ENCODE measurements at regions not wholly inside any gene's neighbourhood (a gene's known extent, or its start where the extent isn't known, plus 50 kb on each side); places are given as distances from the start of the nearest gene placed in this dataset.

- no peaks in the 10 kb centered on the region; the same call in 1 of the 2 replicates for H3K9me3 ChIP-seq (ENCODE audit: control insufficient read depth, insufficient read depth, low read length)
- WGBS (ENCODE audit: insufficient coverage, insufficient read length): no CpG with 5 or more reads among the region's 4 CpGs
- no peaks in the 10 kb centered on the region for H3K4me1 ChIP-seq (ENCODE audit: control insufficient read depth, insufficient read depth, low read length)
- no peaks in the 10 kb centered on the region for H3K36me3 ChIP-seq (ENCODE audit: control insufficient read depth, insufficient read depth, low read length)
- no peak overlapping the region for H3K27ac ChIP-seq (ENCODE audit: low read length)
- no peak for DNase-seq (ENCODE audit: low read depth, low spot score)
- H3K4me3 ChIP-seq (ENCODE audit: low read length): no peak overlapping the region
- no peaks in the 10 kb centered on the region for H3K27me3 ChIP-seq (ENCODE audit: control insufficient read depth, insufficient read depth, low read length)
Observed at GRCh38 chr14:97527993-97528392, 730.8 kb downstream of the VRK1 start.

- no peaks in the 10 kb centered on the region for H3K4me1 ChIP-seq (ENCODE audit: control insufficient read depth, insufficient read depth, low read length)
- H3K27me3 ChIP-seq (ENCODE audit: control insufficient read depth, insufficient read depth, low read length): no peaks in the 10 kb centered on the region
- no peak overlapping the region for H3K4me3 ChIP-seq (ENCODE audit: low read length)
- no peaks in the 10 kb centered on the region; the same call in 1 of the 2 replicates for H3K9me3 ChIP-seq (ENCODE audit: control insufficient read depth, insufficient read depth, low read length)
- H3K27ac ChIP-seq (ENCODE audit: low read length): no peak overlapping the region
- H3K36me3 ChIP-seq (ENCODE audit: control insufficient read depth, insufficient read depth, low read length): no peaks in the 10 kb centered on the region
- WGBS (ENCODE audit: insufficient coverage, insufficient read length): no CpG with 5 or more reads among the region's 1 CpG
- DNase-seq (ENCODE audit: low read depth, low spot score): no peak
Observed at GRCh38 chr14:97532052-97532451, 734.9 kb downstream of the VRK1 start.

DNA sequence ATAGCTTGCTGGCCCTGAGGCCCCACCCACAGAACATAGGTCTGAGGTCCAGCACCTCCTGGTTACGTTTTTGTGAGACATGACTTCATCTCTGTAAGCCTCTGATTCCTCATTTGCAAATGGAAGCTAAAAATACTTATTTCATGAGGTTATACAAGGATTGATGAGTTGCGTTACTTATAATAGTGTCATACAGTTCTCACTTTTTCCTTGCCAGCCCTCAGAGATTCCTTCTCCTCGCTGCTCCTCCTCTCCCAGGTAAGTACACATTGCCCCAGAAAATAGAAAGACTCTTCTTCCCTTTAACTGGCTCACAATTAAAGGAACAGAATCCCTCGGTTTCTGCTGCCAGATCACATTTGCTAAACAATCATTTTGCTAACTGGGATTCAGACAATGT, 739.2 kb downstream of the VRK1 start:
- DNase-seq (ENCODE audit: low read depth, low spot score): no peak
- WGBS (ENCODE audit: insufficient coverage, insufficient read length): no CpG with 5 or more reads among the region's 4 CpGs
- Histone ChIP-seq H3K4me1 (ENCODE audit: control insufficient read depth, insufficient read depth, low read length) (no peaks in the 10 kb centered on the region), H3K36me3 (ENCODE audit: control insufficient read depth, insufficient read depth, low read length) (no peaks in the 10 kb centered on the region), H3K27ac (ENCODE audit: low read length) (no peak overlapping the region), H3K27me3 (ENCODE audit: control insufficient read depth, insufficient read depth, low read length) (no peaks in the 10 kb centered on the region), H3K9me3 (ENCODE audit: control insufficient read depth, insufficient read depth, low read length) (no peaks in the 10 kb centered on the region), H3K4me3 (ENCODE audit: low read length) (no peak overlapping the region)

DNA sequence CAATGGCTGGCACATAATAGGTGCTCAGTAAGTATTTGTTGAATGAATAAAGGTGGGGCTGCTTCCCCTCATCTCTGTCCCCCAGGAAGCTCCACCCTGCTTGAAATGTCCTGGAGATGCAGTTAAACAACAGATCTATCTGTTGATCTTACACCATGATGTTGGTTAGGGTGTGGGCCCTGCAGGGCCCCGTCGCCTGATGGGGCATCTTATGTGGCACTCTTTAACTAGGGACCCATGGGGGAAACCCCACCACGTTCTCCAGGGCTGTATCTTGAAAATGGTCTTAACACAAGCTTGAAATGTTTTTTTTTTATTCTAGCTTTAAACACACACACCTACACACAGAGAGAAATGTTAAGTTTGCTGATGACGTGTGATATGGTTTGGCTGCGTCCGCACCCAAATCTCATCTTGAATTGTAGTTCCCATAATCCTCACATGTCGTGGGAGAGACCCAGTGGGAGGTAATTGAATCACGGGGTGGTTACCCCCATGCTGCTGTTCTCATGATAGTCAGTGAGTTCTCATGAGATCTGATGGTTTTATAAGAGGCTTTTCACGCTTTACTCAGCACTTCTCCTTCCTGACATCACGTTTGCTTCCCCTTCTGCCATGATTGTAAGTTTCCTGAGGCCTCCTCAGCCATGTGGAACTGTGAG, 741.7 kb downstream of the VRK1 start:
- DNase-seq (ENCODE audit: low read depth, low spot score): no peak
- Histone ChIP-seq H3K9me3 (ENCODE audit: control insufficient read depth, insufficient read depth, low read length) (no peaks in the 10 kb centered on the region), H3K4me3 (ENCODE audit: low read length) (no peak overlapping the region), H3K4me1 (ENCODE audit: control insufficient read depth, insufficient read depth, low read length) (no peaks in the 10 kb centered on the region), H3K27ac (ENCODE audit: low read length) (no peak overlapping the region), H3K27me3 (ENCODE audit: control insufficient read depth, insufficient read depth, low read length) (no peaks in the 10 kb centered on the region), H3K36me3 (ENCODE audit: control insufficient read depth, insufficient read depth, low read length) (no peaks in the 10 kb centered on the region)
- no CpG with 5 or more reads among the region's 10 CpGs for WGBS (ENCODE audit: insufficient coverage, insufficient read length)

DNA sequence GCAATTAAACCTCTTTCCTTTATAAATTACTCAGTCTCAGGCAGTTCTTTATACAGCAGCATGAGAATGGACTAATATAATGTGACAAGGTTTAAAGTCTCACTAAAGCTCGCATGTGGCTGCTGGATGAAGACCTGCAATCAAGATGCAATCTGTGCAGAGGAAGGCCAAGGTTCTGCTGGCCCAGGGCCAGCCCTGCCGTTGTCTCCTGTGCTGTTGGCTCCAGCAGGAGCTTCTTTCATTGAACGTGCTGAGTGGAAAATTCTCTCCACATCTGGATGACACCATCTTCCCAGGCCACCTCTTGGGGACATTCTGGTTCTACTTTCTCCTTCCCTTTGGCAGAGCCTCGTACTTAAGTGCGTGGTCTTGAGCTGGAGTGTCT, 742.2 kb downstream of the VRK1 start:
- DNase-seq (ENCODE audit: low read depth, low spot score): no peak
- no CpG with 5 or more reads among the region's 5 CpGs for WGBS (ENCODE audit: insufficient coverage, insufficient read length)
- H3K4me1 ChIP-seq (ENCODE audit: control insufficient read depth, insufficient read depth, low read length): no peaks in the 10 kb centered on the region

GRCh38 chr14:97539884-97540283, 742.7 kb downstream of the VRK1 start:
- H3K4me1 ChIP-seq (ENCODE audit: control insufficient read depth, insufficient read depth, low read length): no peaks in the 10 kb centered on the region
- H3K27me3 ChIP-seq (ENCODE audit: control insufficient read depth, insufficient read depth, low read length): no peaks in the 10 kb centered on the region
- H3K4me3 ChIP-seq (ENCODE audit: low read length): no peak overlapping the region
- H3K27ac ChIP-seq (ENCODE audit: low read length): no peak overlapping the region
- no peaks in the 10 kb centered on the region for H3K36me3 ChIP-seq (ENCODE audit: control insufficient read depth, insufficient read depth, low read length)
- no peaks in the 10 kb centered on the region for H3K9me3 ChIP-seq (ENCODE audit: control insufficient read depth, insufficient read depth, low read length)
- no peak for DNase-seq (ENCODE audit: low read depth, low spot score)
- WGBS (ENCODE audit: insufficient coverage, insufficient read length): no CpG with 5 or more reads among the region's 3 CpGs

More for the DNA sequence above, 742.2 kb downstream of the VRK1 start:
- Histone ChIP-seq H3K27ac (ENCODE audit: low read length) (no peak overlapping the region), H3K4me3 (ENCODE audit: low read length) (no peak overlapping the region), H3K27me3 (ENCODE audit: control insufficient read depth, insufficient read depth, low read length) (no peaks in the 10 kb centered on the region), H3K36me3 (ENCODE audit: control insufficient read depth, insufficient read depth, low read length) (no peaks in the 10 kb centered on the region), H3K9me3 (ENCODE audit: control insufficient read depth, insufficient read depth, low read length) (no peaks in the 10 kb centered on the region)

DNA sequence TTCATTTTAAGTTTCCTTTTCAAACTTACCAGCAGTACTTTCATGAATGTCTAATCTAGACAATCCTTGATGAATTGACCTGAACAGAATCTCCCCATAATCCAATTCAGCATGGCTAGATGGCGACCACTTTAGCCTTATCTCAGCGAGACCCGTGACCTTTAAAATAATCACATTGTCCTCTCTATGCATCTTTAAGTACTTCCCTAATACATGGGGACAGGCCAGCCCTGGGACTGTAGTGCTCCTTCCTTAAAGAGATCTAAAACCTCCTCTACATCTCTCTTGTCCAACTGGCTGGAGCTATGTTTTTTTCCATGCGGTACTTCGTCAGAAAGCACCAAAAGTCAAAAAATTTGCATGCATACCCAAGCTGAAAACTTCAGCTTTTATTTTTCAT, 746.0 kb downstream of the VRK1 start:
- no CpG with 5 or more reads among the region's 5 CpGs for WGBS (ENCODE audit: insufficient coverage, insufficient read length)
- DNase-seq (ENCODE audit: low read depth, low spot score): no peak
- Histone ChIP-seq H3K9me3 (ENCODE audit: control insufficient read depth, insufficient read depth, low read length) (no peaks in the 10 kb centered on the region), H3K27me3 (ENCODE audit: control insufficient read depth, insufficient read depth, low read length) (no peaks in the 10 kb centered on the region), H3K27ac (ENCODE audit: low read length) (no peak overlapping the region), H3K4me1 (ENCODE audit: control insufficient read depth, insufficient read depth, low read length) (no peaks in the 10 kb centered on the region), H3K36me3 (ENCODE audit: control insufficient read depth, insufficient read depth, low read length) (no peaks in the 10 kb centered on the region), H3K4me3 (ENCODE audit: low read length) (no peak overlapping the region)

DNA sequence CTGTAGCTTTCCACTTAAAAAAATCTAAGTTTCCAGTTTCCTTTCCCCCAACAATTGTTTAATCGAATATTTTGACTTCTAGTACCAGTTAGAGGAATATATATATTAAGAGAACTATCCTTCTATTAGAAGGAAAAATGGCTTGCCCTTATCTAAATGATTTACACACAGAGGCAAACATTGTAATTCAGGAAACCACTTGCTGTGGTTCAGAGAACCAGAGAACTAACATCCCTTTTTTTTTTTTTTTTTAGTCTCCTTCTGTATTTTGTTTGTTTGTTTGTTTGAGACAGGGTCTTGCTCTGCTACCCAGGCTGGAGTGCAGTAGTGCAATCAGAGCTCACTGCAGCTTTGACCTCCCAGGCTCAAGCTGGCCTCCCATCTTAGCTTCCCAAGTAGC, 746.6 kb downstream of the VRK1 start:
- Histone ChIP-seq H3K4me1 (ENCODE audit: control insufficient read depth, insufficient read depth, low read length) (no peaks in the 10 kb centered on the region), H3K27me3 (ENCODE audit: control insufficient read depth, insufficient read depth, low read length) (no peaks in the 10 kb centered on the region), H3K4me3 (ENCODE audit: low read length) (no peak overlapping the region), H3K36me3 (ENCODE audit: control insufficient read depth, insufficient read depth, low read length) (no peaks in the 10 kb centered on the region), H3K27ac (ENCODE audit: low read length) (no peak overlapping the region), H3K9me3 (ENCODE audit: control insufficient read depth, insufficient read depth, low read length) (no peaks in the 10 kb centered on the region)
- WGBS (ENCODE audit: insufficient coverage, insufficient read length): no CpG with 5 or more reads among the region's 1 CpG
- DNase-seq (ENCODE audit: low read depth, low spot score): no peak

DNA sequence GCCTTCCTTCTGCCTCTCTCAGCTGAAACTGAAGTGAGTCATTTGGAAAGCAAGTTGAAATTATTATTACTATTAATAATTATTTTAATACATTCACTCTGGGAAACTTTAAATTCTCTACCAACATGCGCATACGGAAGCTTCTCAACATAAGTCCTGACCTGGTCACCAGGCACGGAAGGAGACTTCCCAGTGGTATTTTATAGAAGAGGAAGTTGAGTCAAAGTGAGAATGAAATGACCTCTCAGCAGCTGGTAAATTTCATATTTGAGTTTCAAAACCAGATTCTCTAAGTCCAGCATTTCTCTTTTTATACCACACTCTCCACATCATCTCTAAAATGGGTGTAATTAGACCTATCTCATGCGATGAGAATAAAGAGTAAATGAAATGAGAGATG, 747.4 kb downstream of the VRK1 start:
- Histone ChIP-seq H3K4me3 (ENCODE audit: low read length) (no peak overlapping the region), H3K36me3 (ENCODE audit: control insufficient read depth, insufficient read depth, low read length) (no peaks in the 10 kb centered on the region), H3K27me3 (ENCODE audit: control insufficient read depth, insufficient read depth, low read length) (no peaks in the 10 kb centered on the region), H3K4me1 (ENCODE audit: control insufficient read depth, insufficient read depth, low read length) (no peaks in the 10 kb centered on the region), H3K27ac (ENCODE audit: low read length) (no peak overlapping the region), H3K9me3 (ENCODE audit: control insufficient read depth, insufficient read depth, low read length) (no peaks in the 10 kb centered on the region)
- no CpG with 5 or more reads among the region's 4 CpGs for WGBS (ENCODE audit: insufficient coverage, insufficient read length)
- no peak for DNase-seq (ENCODE audit: low read depth, low spot score)

DNA sequence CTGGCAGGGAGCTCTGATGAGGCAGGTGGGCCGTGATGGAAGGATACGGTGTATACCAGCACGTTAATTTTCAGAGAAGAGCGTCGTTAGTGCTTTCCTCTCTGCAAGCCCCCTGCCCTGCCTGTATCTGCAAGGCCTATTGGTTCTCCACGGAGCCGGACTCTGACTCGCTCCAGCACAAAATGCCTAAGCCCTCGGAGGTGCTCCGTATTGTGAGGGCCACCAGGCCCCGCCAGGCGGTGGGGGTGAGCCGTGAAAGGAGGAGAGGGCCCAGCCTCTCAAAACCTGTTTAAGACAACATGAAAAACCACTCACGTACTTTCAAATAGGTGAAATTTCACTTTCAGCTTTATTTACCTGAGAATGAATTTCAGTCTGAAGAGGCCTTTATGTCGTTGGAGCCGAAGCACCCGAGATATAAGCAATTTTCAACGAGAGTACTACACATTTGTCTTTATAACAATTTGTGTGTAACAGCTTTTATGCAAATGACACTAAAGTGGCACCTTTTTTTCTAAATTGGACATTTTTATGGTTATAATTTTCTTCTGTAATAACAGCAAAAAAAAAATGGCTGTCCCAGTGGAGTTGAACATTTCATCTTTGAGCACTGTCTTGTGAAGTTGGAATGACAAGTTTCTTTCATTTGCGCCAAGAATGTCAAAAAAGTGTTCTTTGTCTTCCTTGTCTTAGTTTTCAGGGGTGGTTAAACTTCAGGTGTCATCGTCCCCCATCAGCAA, 749.5 kb downstream of the VRK1 start:
- H3K27me3 ChIP-seq (ENCODE audit: control insufficient read depth, insufficient read depth, low read length): no peaks in the 10 kb centered on the region
- no CpG with 5 or more reads among the region's 20 CpGs for WGBS (ENCODE audit: insufficient coverage, insufficient read length)
- H3K9me3 ChIP-seq (ENCODE audit: control insufficient read depth, insufficient read depth, low read length): no peaks in the 10 kb centered on the region
- no peak for DNase-seq (ENCODE audit: low read depth, low spot score)
- no peaks in the 10 kb centered on the region for H3K36me3 ChIP-seq (ENCODE audit: control insufficient read depth, insufficient read depth, low read length)
- no peaks in the 10 kb centered on the region for H3K4me1 ChIP-seq (ENCODE audit: control insufficient read depth, insufficient read depth, low read length)
- H3K27ac ChIP-seq (ENCODE audit: low read length): no peak overlapping the region
- H3K4me3 ChIP-seq (ENCODE audit: low read length): no peak overlapping the region

DNA sequence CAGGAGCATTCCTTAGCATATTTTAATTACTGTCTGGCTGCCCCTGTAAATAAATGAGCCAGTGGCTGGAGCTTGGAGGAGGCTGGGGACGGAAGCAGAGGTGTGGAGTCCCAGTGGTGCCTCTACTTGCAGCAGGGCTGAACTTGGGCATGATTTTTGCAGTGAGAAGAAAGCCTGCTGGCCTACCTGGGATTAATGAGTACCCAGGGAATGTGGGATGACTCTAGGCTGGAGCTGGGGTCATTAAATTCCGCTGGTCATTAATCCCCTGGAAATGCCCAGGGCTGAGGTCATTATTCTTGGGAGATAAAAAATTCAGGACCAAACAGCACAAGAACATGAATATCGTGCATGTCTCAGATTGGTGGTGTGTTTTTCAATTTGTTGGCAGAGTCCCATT, 753.3 kb downstream of the VRK1 start:
- no peaks in the 10 kb centered on the region for H3K4me1 ChIP-seq (ENCODE audit: control insufficient read depth, insufficient read depth, low read length)

More for the DNA sequence above, 753.3 kb downstream of the VRK1 start:
- no peaks in the 10 kb centered on the region for H3K9me3 ChIP-seq (ENCODE audit: control insufficient read depth, insufficient read depth, low read length)
- no peak overlapping the region for H3K27ac ChIP-seq (ENCODE audit: low read length)
- no peaks in the 10 kb centered on the region for H3K27me3 ChIP-seq (ENCODE audit: control insufficient read depth, insufficient read depth, low read length)
- H3K4me3 ChIP-seq (ENCODE audit: low read length): no peak overlapping the region
- WGBS (ENCODE audit: insufficient coverage, insufficient read length): no CpG with 5 or more reads among the region's 3 CpGs
- H3K36me3 ChIP-seq (ENCODE audit: control insufficient read depth, insufficient read depth, low read length): no peaks in the 10 kb centered on the region
- no peak for DNase-seq (ENCODE audit: low read depth, low spot score)
